Panc1 (cell line): ENCODE measurements at regions not wholly inside any gene's neighbourhood (a gene's known extent, or its start where the extent isn't known, plus 50 kb on each side); places are given as distances from the start of the nearest gene placed in this dataset.

Experiments
- ATAC-seq: fragments of 200-7000 bp; cut with Tn5 transposase; 2 replicates; pipeline ENCODE4 v1.9.1; 2020; ENCODE audit warnings: mild to moderate bottlenecking, moderate library complexity
- BruUV-seq: library from RNA; stranded (reverse); fragments of 400-500 nt; replicated peaks from 2 replicates; lab custom pipeline; 2021; lab: Mats Ljungman, UMichigan
- CTCF ChIA-PET: fragments of 300-600 bp; sonication (Branson Sonifier 250); formaldehyde crosslinking; loops from one replicate; lab custom pipeline; 2022; ENCODE audit warnings: antibody characterized with exemption; lab: Charles Lee
- POLR2A ChIA-PET: fragments of 300-600 bp; sonication (Branson Sonifier 250); formaldehyde crosslinking; loops from one replicate; lab custom pipeline; 2022; ENCODE audit warnings: antibody characterized with exemption; lab: Charles Lee
- DNase-seq: peaks from one replicate; pipeline ENCODE4 v3.0.0-alpha.2; 2010; ENCODE audit warnings: low read depth, low spot score
- H3K27ac ChIP-seq: 2 replicates; pipeline ENCODE4 v1.5.1; 2011; ENCODE audit warnings: mild to moderate bottlenecking, low read length, inconsistent platforms
- H3K27me3 ChIP-seq: fragments of 200-500 bp; sonication (Bioruptor generic); 2 replicates; pipeline ENCODE4 v1.6.0; 2014; ENCODE audit warnings: low read length, inconsistent platforms; ENCODE audit not compliant: control insufficient read depth, insufficient read depth
- H3K36me3 ChIP-seq: fragments of 200-500 bp; sonication (Bioruptor generic); 2 replicates; pipeline ENCODE4 v1.5.1; 2014; ENCODE audit warnings: inconsistent platforms, mild to moderate bottlenecking, low read length, moderate library complexity; ENCODE audit not compliant: control insufficient read depth, insufficient read depth
- H3K4me1 ChIP-seq: 2 replicates; pipeline ENCODE4 v1.5.1; 2011; ENCODE audit warnings: inconsistent platforms, mild to moderate bottlenecking, low read length, moderate library complexity; ENCODE audit not compliant: control insufficient read depth, insufficient read depth
- H3K4me3 ChIP-seq, 2 experiments: 2 replicates each; pipeline ENCODE4 v1.5.1; 2011 to 2012; ENCODE audit warnings: low read depth in 2 of 2, low read length in 2 of 2, mild to moderate bottlenecking in 2 of 2, inconsistent platforms in 1 of 2, moderate library complexity in 1 of 2
- H3K9me3 ChIP-seq: fragments of 200-500 bp; sonication (Bioruptor generic); 2 replicates; pipeline ENCODE4 v1.5.1; 2014; ENCODE audit warnings: low read depth, mild to moderate bottlenecking, inconsistent platforms, low read length, moderate library complexity; ENCODE audit not compliant: control insufficient read depth, insufficient read depth
- POLR2AphosphoS5 ChIP-seq: IDR thresholded peaks from 2 replicates; pipeline ENCODE4 v1.6.1; 2012; ENCODE audit warnings: mild to moderate bottlenecking, low read depth, low read length, moderate library complexity
- REST ChIP-seq, 2 experiments: IDR thresholded peaks; 2 replicates each; pipeline ENCODE4 v1.6.1; 2011 to 2012; ENCODE audit warnings: low read depth in 2 of 2, control low read depth in 1 of 2, low read length in 1 of 2, mild to moderate bottlenecking in 1 of 2, moderate library complexity in 1 of 2; ENCODE audit not compliant: insufficient read depth in 1 of 2
- SIN3A ChIP-seq: IDR thresholded peaks from 2 replicates; pipeline ENCODE4 v1.6.1; 2012; ENCODE audit warnings: low read depth, mild to moderate bottlenecking, low read length, moderate library complexity, borderline replicate concordance; ENCODE audit not compliant: insufficient read depth
- TCF7L2 ChIP-seq: IDR thresholded peaks from 2 replicates; pipeline ENCODE4 v1.6.1; 2011; ENCODE audit warnings: mild to moderate bottlenecking, low read depth, low read length, inconsistent platforms
- in situ Hi-C: cut with HindIII; loops from 2 replicates; pipeline ENCODE4 v1.10.0; 2016; ENCODE audit warnings: low sequenced_read_pairs, low pct_unique_long_range_greater_than_20kb
- intact Hi-C: fragments of 100-400 bp; cut with micrococcal nuclease; formaldehyde crosslinking; loops from one replicate; pipeline ENCODE4 v1.10.0; 2022; ENCODE audit not compliant: unreplicated experiment
- TF ChIP-seq, protein P1 (sequence below): fragments of 450-650 bp; IDR thresholded peaks from 2 replicates; pipeline ENCODE4 v1.5.1; 2017; ENCODE audit warnings: mild to moderate bottlenecking

GRCh38 chr1:14017531-14017961 is 317.6 kb downstream of the PRDM2 start:
- no peaks in the 10 kb centered on the region for H3K4me1 ChIP-seq
- no peak for ATAC-seq
- no peak for DNase-seq
- no peak overlapping the region for H3K4me3 ChIP-seq
- no peaks in the 10 kb centered on the region for H3K9me3 ChIP-seq
- 0 out of 2 replicates have a peak, but pooled peaks cover 3% of the 10 kb centered on the region for H3K27me3 ChIP-seq
- H3K36me3 ChIP-seq: no peaks in the 10 kb centered on the region
- intact Hi-C loops (no loop called here), in situ Hi-C loops (no loop called here)
- POLR2A ChIA-PET: no interaction called here
- TF ChIP-seq POLR2AphosphoS5: no peak
- TF ChIP-seq REST (IDR thresholded peaks at IDR 0.05; ENCODE audit: insufficient read depth in 1 of 2, low read depth in 2 of 2, low read length in 1 of 2): no peak
- TF ChIP-seq TCF7L2: no peak
- no peak overlapping the region for H3K27ac ChIP-seq
- CTCF ChIA-PET: no interaction called here
- BruUV-seq: no TSS peak

DNA sequence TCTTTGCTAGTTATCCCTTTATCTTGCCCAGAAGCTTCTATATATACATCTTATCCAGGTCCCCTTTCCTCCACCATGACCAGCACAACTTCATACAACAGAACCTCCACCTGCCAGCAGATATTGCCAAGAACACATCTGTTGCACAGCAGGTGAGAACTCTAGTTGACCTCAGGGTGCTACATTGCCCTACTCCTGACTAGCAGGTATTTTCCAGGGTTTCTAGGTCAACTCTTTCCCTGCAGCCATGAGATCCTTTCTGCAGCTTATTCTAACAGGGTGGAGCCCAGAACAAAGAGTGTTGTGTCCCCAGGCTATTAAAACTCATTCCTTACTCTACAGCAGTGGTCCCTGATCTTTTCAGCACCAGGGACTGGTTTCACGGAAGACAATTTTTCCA is 319.5 kb downstream of the PRDM2 start:
- TF ChIP-seq SIN3A: no peak
- no peak for TF ChIP-seq POLR2AphosphoS5
- TF ChIP-seq, protein P1, sequence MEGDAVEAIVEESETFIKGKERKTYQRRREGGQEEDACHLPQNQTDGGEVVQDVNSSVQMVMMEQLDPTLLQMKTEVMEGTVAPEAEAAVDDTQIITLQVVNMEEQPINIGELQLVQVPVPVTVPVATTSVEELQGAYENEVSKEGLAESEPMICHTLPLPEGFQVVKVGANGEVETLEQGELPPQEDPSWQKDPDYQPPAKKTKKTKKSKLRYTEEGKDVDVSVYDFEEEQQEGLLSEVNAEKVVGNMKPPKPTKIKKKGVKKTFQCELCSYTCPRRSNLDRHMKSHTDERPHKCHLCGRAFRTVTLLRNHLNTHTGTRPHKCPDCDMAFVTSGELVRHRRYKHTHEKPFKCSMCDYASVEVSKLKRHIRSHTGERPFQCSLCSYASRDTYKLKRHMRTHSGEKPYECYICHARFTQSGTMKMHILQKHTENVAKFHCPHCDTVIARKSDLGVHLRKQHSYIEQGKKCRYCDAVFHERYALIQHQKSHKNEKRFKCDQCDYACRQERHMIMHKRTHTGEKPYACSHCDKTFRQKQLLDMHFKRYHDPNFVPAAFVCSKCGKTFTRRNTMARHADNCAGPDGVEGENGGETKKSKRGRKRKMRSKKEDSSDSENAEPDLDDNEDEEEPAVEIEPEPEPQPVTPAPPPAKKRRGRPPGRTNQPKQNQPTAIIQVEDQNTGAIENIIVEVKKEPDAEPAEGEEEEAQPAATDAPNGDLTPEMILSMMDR: no peak
- no peak for TF ChIP-seq REST (IDR thresholded peaks at IDR 0.05; ENCODE audit: insufficient read depth in 1 of 2, low read depth in 2 of 2, low read length in 1 of 2)
- no peak for TF ChIP-seq TCF7L2
- no peaks in the 10 kb centered on the region for H3K4me1 ChIP-seq
- H3K27me3 ChIP-seq: 0 out of 2 replicates have a peak, but pooled peaks cover 3% of the 10 kb centered on the region
- in situ Hi-C loops: no loop called here
- intact Hi-C loops: no loop called here
- ChIA-PET CTCF (no interaction called here), POLR2A (interaction anchor here (0.6 kb wide), 1 partner anchor 1060 kb away, joined by 4 read pairs; no protein-coding TSS in a partner anchor)
- no peak overlapping the region for H3K27ac ChIP-seq
- no peaks in the 10 kb centered on the region for H3K9me3 ChIP-seq
- BruUV-seq: no TSS peak
- ATAC-seq (no peak), DNase-seq (no peak)
- no peak overlapping the region for H3K4me3 ChIP-seq
- no peaks in the 10 kb centered on the region for H3K36me3 ChIP-seq
